OCI-LY1 (cell line): ENCODE measurements at regions not wholly inside any gene's neighbourhood (a gene's known extent, or its start where the extent isn't known, plus 50 kb on each side); places are given as distances from the start of the nearest gene placed in this dataset.
A peak's percentile ranks its signal among the peaks of the same experiment; 100 is the strongest.

ENCODE experiments used
- CTCF ChIP-seq: fragments of 200-600 bp; sonication (generic), shearing (Covaris generic); IDR thresholded peaks from 2 replicates; pipeline ENCODE4 v1.5.1; 2017; ENCODE audit warnings: mild to moderate bottlenecking, antibody characterized with exemption, low read length, moderate library complexity, mixed read lengths
- EZH2 ChIP-seq: fragments of 200-600 bp; sonication (generic), shearing (Covaris generic); IDR thresholded peaks from 2 replicates; pipeline ENCODE4 v1.8.0; 2017; ENCODE audit warnings: borderline replicate concordance, mixed run types, mild to moderate bottlenecking, antibody characterized with exemption, low read length, moderate library complexity, mixed read lengths

- TF ChIP-seq CTCF (peak; percentile 6; the same call in 1 of the 2 replicates), EZH2 (no peak)
Observed at GRCh38 chr2:9765611-9766531, 77.4 kb upstream of the TAF1B start.
